ENCODE measurements at regions not wholly inside any gene's neighbourhood (a gene's known extent, or its start where the extent isn't known, plus 50 kb on each side); places are given as distances from the start of the nearest gene placed in this dataset.

- TF ChIP-seq, protein P1, sequence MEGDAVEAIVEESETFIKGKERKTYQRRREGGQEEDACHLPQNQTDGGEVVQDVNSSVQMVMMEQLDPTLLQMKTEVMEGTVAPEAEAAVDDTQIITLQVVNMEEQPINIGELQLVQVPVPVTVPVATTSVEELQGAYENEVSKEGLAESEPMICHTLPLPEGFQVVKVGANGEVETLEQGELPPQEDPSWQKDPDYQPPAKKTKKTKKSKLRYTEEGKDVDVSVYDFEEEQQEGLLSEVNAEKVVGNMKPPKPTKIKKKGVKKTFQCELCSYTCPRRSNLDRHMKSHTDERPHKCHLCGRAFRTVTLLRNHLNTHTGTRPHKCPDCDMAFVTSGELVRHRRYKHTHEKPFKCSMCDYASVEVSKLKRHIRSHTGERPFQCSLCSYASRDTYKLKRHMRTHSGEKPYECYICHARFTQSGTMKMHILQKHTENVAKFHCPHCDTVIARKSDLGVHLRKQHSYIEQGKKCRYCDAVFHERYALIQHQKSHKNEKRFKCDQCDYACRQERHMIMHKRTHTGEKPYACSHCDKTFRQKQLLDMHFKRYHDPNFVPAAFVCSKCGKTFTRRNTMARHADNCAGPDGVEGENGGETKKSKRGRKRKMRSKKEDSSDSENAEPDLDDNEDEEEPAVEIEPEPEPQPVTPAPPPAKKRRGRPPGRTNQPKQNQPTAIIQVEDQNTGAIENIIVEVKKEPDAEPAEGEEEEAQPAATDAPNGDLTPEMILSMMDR (conservative IDR thresholded peaks at IDR 0.05; ENCODE audit: low read depth, low read length) = no peak
- TF ChIP-seq EZH2 (IDR thresholded peaks at IDR 0.05; ENCODE audit: borderline replicate concordance, low read depth, low read length, poor library complexity, severe bottlenecking) = no peak
Measured at GRCh38 chr20:48006036-48006833, 221.0 kb upstream of the SULF2 start.

Measured in A673 (cell line).